AG04449 (cell line): ENCODE measurements at regions not wholly inside any gene's neighbourhood (a gene's known extent, or its start where the extent isn't known, plus 50 kb on each side); places are given as distances from the start of the nearest gene placed in this dataset.

Experiments
- CTCF ChIA-PET: fragments of 350-600 bp; formaldehyde crosslinking; extraction: SDS; loops from one replicate; lab custom pipeline; 2021; ENCODE audit warnings: antibody characterized with exemption; lab: Yijun Ruan, JAX
- POLR2A ChIA-PET: fragments of 400-600, 350-600 bp; formaldehyde crosslinking; extraction: SDS; loops from one replicate; lab custom pipeline; 2020; ENCODE audit warnings: antibody characterized with exemption, inconsistent platforms; lab: Yijun Ruan, JAX
- DNase-seq: peaks from one replicate; pipeline ENCODE4 v3.0.0-alpha.2; 2010; ENCODE audit warnings: low read depth, low spot score
- H3K4me3 ChIP-seq: 2 replicates; pipeline ENCODE4 v1.5.1; 2011; ENCODE audit warnings: low read depth, mild to moderate bottlenecking, control low read depth, low read length
- CTCF ChIP-seq: IDR thresholded peaks from one replicate; pipeline ENCODE4 v1.5.1; 2011; ENCODE audit warnings: mild to moderate bottlenecking, moderate library complexity, low read length, control low read depth, inconsistent platforms; ENCODE audit not compliant: insufficient read depth; ENCODE audit errors: missing control alignments

GRCh38 chr6:960356-960755, 267.4 kb upstream of the EXOC2 start:
- ChIA-PET CTCF (interaction anchor here (0.6 kb wide), 1 partner anchor 418 kb away, joined by 3 read pairs; no protein-coding TSS in a partner anchor), POLR2A (no interaction called here)
- no peak overlapping the region for H3K4me3 ChIP-seq
- no peak for DNase-seq
- TF ChIP-seq CTCF: no peak

GRCh38 chr6:958488-958887, 265.5 kb upstream of the EXOC2 start:
- peak; percentile 38 for DNase-seq
- POLR2A ChIA-PET: no interaction called here
- no peak overlapping the region for H3K4me3 ChIP-seq
- TF ChIP-seq CTCF: no peak
- CTCF ChIA-PET: no interaction called here

GRCh38 chr6:951399-952181, 258.7 kb upstream of the EXOC2 start:
- no peak for DNase-seq
- CTCF ChIA-PET: no interaction called here
- TF ChIP-seq CTCF: no peak

DNA sequence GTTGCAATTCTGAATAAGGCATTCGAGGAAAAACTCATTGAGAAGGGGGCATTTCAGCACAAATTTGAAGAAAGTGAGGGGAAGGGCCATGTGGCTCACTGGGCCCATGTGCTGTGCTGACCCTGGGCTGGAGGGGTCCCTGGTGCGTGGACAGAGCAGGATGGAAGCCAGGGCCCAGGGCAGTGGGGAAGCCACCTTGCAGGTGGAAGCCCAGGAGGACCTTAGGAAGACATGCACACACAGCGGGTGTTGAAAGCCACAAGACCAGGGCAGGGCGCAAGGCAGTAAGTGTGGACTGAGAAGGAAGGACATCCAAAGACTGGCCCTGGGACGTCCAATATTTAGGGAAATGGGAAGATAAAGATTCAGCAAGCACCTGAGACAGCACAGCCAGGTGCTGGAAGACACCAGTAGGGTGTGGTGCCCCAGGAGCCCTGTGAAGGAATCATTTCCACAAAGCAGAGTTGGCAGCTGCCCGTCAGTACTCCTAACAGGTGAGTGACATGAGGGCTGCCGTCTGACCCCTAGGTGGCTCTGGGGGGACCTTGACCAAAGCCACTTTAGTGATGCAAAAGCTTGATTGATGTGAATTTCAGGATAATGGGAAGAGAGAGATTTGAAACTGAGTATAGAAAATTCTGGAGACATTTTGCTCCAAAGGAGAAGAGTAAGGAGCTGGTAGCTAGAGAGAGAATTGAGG, 254.4 kb upstream of the EXOC2 start:
- no peak overlapping the region for H3K4me3 ChIP-seq
- POLR2A ChIA-PET: no interaction called here
- no peak for DNase-seq
- TF ChIP-seq CTCF: no peak
- CTCF ChIA-PET: no interaction called here

More at GRCh38 chr6:951399-952181, 258.7 kb upstream of the EXOC2 start:
- no peak overlapping the region for H3K4me3 ChIP-seq
- POLR2A ChIA-PET: no interaction called here

DNA sequence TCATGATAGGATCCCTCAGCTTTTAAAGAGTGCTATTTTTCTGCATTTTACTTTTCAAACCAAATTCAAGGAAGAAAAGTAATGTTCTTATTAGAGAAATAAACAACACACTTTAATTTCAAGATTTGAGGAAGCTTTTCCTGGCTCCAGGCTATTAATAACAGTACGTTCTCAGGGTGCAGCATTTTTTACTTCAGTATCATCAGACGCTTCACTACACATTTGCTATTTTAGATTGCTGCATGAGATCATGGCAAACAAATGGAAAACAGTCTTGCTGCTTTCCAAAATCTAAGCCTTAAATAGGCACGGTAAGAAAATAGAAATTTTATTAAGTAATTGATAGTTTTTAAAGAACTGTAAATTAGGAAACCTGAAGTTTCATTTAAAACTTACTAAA, 253.6 kb upstream of the EXOC2 start:
- no peak for TF ChIP-seq CTCF
- ChIA-PET POLR2A (no interaction called here), CTCF (no interaction called here)
- DNase-seq: peak; percentile 21
- no peak overlapping the region for H3K4me3 ChIP-seq

DNA sequence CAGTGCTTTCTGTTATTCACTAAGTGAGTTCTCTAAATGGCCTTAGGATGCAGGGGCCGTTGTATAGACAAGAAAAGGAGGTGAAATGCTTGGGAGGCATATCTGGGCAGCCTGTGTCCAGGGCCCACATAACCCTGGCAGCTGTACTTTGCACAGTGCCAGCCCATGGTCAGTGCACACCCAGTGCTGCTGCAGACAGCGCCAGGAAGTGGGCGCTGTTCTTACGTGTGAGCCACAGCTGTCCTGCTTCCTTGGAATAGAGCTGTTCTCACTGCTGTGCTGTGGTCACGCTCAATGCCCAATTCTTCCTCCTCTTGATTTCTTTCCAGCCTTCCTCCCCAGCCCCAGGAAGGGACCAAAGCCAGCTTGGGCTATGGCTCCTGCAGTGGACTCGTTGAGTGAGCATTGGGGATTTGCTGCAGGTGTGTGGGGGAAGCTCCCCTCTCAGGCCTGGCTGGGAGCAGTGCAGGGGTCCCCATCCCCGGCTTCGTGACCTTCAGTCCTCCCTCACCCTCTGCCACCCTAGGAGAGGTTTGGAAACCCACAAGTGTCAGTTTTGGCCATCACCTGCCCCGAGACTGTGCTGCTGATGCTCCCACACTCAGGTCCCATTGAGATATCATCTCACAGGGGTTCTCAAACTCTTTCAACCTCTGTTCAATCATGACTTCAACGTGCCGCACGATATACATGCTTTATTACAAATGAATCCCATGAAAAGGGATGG, 246.8 kb upstream of the EXOC2 start:
- ChIA-PET CTCF (no interaction called here), POLR2A (no interaction called here)
- DNase-seq: no peak
- no peak overlapping the region for H3K4me3 ChIP-seq
- TF ChIP-seq CTCF: no peak
